Hematopoietic multipotent progenitor cell treated with erythropoietin and hydrocortisone succinate and interleukin-3 and kit ligand, for 17 days (in vitro differentiated cells): ENCODE measurements at regions not wholly inside any gene's neighbourhood (a gene's known extent, or its start where the extent isn't known, plus 50 kb on each side); places are given as distances from the start of the nearest gene placed in this dataset.

Experiments used
- DNase-seq: peaks from one replicate; pipeline ENCODE4 v3.0.0-alpha.2; 2015; ENCODE audit warnings: low spot score

DNA sequence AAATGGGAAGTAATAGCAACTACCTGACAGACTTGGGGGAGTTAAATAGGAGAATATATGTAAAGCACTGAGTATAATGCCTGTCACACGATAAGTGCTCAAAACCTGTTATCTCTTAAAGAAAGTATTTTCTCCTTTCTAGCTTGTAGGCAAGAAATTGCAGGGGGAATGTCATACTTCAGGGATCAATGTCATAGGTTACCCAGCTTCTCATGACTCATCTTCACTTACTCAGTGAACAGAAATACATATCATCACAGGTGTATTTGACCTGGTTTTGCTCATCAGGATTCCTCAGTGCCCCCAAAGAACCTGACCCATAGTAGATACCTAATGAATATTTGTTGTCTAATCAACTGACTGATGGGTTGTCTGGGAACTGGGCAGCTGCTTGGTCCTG, 285.0 kb upstream of the ATP2B1 start:
- no peak for DNase-seq

DNA sequence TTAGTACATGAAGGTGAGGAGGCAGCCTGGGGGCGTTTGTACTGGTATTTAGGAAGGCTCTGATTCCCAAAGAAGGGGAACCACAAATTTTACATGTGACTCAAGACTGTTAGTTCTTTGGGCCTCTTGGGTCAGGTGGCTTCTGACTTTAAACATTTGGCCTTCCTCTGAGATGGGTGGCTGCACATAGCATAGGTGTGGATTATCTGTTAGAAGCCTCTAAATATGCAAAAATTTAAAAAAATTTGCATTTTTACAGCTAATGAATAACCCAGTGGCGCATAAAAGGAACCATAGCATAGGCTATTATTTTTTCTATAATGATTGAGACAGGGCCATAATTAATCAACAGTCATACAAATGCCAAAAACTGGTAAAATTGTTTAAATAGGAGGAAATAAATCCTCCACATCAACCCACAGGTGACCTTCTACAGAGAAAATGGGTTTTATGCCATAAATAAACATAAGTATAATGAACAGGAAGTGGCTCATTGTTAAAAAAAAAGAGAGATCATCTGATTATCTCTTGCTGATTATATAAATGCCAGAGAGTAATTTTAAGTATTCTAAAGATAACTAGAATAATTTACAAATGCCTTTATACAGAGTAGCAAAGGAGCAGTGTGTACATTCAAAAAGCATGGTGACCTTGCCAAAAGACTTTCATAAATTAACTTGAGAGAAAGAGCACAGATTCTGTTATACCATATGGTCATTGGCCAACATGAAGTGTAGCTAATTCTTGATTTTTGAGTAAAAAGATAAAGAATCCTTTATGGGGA, 284.2 kb upstream of the ATP2B1 start:
- no peak for DNase-seq

DNA sequence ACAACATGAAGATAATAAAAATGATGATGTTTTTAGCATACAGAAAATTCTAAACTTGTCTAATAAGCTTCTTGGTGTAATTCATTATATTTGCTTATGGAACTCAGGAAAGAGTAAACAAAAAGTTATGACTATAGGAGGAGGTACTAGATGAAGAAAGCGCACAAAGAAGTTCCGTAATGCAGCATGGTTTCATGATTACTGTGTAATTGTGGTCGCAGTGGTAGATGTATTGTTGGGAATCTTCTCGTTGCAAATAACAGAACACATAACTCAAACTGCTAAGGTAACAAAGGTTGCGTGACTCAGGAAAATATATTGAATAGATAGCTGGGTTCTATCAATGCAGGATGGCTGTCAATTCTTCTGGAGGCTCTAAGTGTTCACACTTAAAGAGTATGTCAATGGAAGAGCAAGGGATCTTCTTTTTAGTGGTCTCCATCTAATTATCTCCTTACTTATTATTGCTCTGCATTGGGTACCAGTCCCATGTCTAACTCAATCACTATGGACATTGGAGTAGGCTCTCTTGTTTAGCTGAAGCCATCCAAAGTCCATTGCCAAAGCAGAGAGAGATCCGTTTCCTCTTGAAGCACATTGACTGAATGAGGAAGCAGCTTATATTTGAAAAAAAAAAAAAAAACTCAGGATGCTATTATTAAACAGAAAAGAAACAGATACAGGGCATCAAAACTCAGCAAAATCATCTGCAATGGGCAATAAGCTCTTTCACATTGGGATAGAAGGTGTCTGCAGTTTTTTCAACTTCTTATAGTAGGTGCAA, 283.4 kb upstream of the ATP2B1 start:
- no peak for DNase-seq

DNA sequence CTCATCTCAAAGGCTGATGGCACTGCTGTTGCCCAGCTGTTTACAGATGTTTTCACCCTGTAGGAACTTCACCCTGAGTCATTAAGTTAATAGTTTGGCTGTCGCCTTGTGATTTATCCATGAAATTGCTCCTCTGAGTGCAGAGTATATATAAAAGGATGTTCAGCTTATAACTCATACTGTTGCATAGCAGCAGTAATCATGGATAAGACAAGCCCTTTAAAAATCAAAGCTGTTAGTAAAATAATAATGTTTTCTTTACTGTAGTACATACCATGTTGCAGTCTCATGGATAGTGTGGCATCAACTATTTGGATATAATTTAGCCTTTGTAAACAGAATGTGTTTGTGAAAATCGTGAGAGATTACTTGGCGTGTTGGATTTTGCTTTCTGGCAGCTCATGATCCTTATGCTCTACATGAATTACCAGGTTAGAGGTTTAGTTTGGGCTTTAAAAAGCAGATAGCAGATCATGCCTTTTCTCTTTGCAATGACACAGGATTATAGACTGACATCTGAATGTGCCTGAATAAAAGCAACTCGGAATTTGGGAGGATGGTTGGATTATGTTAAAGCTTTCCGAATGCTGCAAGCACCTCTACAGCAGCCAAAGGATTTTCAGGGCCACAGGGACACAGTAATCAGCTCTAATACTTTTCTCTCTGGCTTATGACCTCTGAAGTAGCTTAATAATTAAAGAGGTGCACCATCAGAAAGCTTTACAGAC, 279.7 kb upstream of the ATP2B1 start:
- no peak for DNase-seq

DNA sequence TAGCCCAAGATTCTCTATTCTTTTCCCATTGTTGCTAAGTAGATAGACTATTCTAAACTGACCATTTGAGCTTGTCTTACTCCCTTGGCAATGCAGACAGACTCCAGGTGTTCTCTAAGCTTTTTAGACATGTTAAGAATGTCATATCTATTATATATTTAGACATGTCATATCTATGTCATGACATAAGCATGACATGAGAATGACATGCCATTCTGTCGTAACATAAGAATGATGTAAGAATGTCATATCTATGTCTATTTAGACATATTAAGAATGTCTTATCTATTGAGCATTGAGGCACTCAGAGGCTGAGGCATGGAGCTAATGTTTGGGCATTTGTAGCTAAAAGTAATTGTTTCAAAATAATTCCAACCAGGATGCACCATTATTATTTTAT, 277.3 kb upstream of the ATP2B1 start:
- DNase-seq, result no peak

DNA sequence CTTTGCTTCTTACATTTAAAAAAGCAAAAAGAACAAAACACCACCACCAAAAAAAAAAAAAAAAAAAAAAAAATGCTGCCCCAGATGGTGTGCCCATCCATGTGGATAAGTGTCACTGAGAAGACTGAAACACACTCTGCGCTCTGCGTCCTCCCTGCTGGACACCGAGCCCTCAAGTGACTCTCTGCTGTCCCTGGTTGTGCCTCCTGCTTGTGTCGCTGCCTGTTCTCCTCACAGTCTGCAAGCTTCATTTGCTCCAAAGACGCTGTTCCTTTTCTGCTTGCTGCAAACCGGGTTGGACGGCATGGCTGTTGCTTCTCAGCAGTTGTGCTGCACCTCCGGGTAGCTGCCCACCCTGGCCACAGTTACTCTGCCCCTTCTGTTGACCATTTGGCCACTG, 276.2 kb upstream of the ATP2B1 start:
- no peak for DNase-seq

DNA sequence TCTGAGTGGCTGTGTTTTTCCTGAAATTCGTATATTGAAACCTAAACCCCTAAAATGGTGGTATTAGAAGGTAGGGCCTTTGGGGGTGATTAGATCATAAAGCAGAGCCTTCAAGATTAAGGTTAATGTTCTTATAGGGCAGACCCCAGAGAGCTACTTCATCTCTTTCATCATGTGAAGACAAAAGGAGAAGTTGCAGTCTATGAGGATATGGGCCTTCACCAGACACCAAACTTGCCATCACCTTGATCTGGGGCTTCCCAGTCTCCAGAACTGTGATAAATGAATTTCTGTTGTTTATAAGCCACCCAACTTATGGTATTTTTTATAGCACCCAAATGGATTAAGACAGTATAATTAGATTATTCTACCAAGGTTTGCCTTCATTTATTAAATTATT, 275.0 kb upstream of the ATP2B1 start:
- no peak for DNase-seq

DNA sequence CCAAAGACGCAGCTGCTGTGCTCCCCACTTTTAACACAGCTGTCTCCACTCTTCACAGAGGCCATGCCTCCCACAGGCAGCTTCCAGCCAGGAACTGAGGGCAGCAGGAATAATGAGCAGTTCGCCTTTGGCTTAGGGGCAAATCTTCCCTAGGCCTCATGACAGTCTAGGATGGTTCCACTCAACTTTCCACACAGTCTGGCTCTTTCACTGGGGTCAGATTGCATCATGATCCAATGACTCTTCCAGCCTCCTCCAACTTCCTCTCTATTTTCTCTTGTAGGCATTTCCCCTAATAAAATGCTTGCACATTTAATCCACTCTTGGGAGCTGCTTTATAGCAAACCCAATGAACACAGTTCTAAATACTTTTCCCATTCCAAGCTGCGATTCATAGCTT, 271.6 kb upstream of the ATP2B1 start:
- DNase-seq, result no peak

DNA sequence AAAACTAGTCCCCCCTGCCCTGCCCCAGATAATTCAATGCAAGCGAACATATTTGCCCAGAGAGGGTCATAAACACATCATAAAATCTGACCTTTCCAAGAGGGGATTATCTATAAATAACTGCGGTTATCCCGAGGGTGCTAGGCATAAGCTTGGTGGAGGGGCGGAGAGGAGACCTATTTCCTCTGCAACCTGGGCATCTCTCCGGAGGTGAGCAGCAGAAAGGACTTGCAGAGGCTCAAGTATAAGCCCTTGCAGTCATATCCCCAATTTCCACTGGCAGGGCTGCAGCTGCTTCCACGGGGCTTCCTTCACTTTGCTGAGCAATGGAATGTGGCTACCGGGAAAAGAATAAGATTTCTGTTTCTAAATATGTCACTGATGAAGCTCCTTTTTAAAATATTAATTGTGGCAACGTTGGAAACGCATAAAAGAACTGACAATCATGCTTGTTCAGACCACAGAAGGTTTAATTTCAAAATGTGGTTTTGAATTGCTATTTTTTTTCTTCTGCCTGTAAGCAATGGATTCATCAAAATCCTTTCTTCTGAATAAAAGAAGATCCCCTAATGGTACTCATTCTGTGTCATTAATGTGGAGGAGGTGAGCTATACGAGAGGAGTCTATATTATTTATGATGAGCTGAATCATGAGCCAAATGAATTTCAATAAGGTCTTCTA, 268.9 kb upstream of the ATP2B1 start:
- DNase-seq, result no peak

DNA sequence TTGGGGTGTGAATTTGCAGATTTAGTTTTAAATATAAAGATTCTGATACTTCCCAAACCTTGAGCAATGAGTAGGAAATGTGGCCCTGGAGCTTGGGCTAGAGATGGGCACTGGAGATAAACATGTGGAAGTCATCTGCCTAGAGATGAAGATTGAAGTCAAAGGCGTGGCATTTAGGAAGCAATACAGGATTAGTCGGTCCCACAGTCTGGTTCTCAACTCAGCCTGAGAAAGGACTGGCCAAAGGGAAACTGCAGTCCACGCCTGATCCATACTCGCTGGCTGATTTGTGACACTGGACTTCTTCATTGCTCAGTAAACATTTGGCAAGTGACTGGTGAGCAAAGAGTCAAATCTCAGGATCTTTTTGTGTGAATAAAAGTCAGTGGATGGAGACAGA, 268.2 kb upstream of the ATP2B1 start:
- DNase-seq, result no peak

DNA sequence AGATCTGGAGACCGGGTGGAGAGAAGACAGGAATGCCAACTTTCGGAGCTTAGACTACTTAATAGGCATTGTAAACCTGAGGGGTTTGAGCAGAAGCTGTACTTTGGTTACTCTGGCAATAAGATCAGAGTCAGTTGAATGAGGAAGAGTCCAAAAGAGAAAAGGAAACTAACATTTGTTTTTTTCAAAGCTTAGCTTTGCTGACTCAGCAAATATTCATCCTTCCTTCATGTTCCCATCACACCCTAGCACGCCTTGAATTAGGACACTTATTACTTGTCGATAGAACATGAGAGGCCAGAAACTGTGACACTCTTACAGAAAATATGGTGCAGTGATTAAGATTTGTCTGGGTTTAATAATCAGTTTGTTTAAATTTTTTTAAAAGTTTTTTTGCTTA, 266.9 kb upstream of the ATP2B1 start:
- no peak for DNase-seq

DNA sequence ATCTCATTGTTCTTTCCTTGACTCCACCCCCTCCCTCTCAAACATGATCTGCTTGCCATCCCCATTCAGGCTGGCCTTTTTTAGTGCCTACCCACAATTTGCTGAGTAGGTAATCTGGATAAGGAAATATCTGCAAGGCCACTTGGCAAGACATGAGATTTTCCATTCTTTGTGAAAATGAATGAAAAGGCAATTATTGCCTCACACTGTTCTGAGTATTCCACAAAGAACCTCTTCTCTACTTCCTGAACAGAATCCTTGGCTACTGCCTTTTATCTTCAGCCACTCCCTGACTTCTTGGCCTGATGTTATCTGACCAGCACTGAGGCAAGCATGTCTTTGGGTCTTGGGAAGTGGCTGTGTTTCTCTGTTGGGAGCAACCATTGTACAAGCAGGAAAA, 263.2 kb upstream of the ATP2B1 start:
- DNase-seq, result no peak

DNA sequence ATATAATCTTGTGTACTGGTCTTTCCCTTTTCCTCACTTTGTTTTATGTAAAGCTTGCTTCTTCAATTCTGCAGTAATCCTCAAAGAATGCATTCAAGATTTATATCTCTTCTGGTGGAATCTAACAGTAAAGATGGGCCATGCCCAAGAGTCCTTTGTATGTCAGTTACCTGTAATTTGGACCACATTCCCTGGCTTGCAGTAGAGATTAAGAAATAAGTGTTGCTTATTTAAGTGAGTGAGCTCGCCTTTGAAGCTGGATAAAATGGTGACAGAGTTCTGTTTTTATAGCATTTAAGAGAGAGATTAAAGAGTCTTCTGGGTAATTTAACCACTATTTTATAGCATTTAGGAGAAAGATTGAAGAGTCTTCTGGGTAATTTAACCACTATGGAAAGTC, 262.1 kb upstream of the ATP2B1 start:
- no peak for DNase-seq

DNA sequence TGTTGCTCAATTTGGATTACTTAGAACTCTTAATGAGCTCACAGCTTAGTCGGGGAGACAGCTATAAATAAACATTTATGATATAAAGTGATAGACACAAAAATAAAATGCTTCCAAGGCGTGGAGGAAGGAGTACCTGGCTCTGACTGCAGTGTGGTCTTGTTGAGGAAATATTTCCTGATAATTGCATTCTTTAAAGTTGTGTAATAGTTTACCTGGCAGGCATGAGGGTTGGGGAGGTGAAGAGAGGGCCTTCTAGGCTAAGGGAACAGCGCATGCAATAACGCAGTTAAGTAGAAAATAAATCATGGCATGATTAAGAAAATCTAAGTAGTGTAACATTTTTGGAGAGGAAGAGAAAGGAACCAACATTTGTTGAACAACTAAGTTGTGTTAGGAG, 260.5 kb upstream of the ATP2B1 start:
- no peak for DNase-seq

DNA sequence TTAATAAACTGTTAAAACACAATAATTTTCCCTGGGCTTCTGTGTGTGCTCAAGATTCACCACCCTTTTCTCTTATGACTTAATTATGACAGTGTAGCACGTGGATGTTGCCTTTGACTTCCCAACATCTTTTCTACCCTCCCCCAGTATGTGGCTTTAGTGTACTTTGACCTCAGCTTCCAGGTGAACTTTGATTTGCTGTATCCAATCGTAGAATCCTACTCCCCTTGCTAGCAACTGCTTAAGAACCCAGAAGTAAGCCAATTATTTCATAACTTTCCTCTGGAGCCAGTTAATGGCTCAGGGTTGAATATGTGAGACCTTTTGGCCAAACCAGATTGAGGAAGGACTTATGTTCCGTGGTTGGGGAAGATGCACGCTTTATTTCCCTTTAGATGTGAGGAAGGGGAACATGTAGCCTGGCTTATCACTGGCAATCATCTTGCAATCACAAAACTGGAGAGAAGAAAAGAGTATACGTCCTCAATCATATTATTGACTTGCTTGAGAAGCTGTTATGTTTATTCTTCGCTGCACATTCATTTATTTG, 259.6 kb upstream of the ATP2B1 start:
- no peak for DNase-seq

DNA sequence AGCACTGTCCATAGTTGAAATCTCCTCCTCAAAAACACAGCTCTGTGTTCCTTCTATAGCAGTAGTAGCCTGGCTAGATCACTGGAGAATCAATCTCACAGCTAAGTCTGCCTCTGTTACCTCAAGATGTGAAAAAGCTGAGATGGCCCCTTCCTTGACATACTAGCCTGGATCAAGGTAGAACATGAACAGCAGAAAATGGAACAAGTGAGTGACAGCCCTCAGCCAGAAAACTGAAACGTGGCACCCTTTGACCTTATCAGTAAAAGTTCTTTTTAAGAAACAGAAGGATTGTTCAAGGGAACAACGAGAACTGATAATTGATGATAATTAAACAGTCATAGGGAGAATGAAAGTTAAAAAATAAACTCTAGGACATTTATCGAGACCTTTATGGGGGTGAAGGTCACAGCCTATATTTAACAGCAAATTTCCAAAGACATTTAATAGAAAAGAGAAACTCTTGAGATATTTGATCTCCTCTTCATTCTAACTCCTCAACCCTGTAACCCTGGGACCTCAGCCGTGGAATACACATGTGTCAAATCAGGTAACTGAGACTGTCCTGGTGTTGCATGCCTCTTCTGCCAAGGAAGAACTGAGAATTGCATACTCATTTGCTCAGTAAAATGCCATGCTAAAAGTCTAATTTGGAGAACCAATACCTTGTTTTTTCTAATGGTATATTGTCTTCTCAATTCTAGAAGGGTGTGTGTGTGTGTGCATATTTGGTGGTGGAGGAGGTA, 258.0 kb upstream of the ATP2B1 start:
- DNase-seq, result no peak

DNA sequence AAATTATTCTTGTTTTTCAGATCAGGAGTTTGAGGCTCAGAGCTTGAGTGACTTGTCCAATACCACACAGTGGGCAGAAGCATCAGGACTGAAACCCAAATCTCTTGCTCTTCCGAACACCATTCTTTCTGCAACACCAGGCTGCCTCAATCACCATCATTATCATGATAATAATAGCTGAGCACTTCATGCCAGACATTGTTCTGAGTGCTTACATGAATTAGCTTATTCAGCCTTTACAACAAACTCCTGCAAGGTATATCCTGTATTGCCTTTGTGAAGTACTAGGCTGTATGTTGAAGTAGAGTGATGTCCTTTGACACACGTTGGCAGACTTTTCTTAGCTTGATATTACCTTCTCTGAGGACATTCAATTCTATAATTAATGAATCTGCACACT, 257.4 kb upstream of the ATP2B1 start:
- no peak for DNase-seq

DNA sequence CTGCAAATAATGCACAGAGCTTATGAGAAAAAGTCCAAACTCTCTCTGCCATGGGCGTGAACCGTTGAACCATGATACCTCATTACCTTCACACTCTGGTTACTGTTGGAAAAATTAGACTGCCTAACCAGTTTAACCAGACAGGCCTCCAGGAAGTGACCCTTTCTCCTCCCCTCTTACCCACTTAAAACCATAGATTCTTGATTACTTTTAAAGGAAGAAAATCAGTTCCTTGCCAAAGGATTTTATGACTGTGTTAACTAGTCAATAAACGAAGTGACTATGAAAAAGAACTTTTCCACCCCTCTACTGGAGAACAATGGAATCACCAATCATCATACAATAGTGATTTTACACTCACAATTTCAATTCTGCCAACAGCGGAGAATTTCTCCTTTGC, 254.0 kb upstream of the ATP2B1 start:
- no peak for DNase-seq

DNA sequence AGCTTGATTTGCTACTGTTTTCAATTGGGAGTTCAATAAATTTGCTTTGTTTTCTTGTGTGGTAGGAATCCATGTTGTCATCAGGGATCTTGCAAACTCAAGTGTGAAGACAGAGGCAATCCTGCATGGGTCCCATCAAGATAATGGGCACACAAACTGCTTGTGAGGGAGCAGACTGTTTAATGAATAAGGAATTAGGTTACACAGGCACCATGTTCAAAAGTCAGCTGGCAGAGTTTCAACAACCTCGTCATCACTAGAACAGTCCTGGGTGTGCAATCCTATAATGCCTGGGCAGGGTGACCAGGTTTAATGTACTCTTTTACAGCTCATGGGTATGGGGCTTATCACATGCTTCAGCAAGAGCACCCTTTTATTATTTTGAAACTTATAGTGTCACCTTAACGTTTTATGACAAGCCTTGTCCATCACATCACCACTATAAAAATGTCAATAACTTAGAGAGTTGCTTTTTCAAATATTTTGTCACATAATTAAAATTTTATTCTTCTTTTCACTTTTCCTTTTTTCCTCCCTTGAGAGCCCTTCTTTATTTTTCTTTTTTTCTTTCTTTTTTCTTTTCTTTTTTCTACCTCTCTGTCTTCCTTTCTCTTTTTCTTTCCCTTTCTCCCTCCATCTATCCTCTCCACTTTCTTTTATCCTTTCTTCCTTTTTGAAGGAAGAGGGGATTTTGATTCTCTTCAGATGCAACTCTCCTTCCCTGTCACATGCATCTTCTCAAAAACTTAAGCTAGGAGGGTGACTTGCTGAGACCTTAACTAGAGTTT, 252.2 kb upstream of the ATP2B1 start:
- no peak for DNase-seq

DNA sequence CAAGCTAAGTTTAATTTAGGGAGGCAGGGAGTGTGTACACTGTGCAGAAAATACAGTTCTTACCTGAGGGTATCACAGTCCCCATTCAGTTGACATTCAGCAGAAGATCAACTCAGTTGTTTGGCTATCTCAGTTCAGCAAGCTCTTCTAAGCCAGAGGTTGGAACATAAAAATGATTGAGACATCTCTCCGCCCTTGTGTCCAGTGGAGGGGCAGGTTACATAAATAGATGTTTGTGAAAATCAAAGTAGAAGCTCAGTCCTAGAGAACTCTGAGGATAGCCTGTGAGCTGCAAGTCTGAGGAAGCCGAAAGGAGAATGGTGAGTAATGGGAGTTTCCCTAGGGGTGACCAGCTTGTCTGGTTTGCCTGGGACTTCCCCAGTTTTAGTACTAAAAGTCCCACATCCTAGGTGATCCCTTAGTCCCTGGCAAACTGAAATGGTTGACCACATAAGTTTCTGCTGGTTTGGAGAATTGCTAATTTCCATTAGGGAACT, 251.4 kb upstream of the ATP2B1 start:
- no peak for DNase-seq
